Stimulated activated effector memory CD8-positive, alpha-beta T cell treated with anti-CD3 and anti-CD28 coated beads, Interleukin-12 subunit alpha, Interleukin-12 subunit beta, amount 100 ng/mL, for 72 hours (primary cell): ENCODE measurements at regions not wholly inside any gene's neighbourhood (a gene's known extent, or its start where the extent isn't known, plus 50 kb on each side); places are given as distances from the start of the nearest gene placed in this dataset.

ENCODE experiments used
- ATAC-seq: fragments of 150-1000 bp; cut with Tn5 transposase; 2 replicates; pipeline ENCODE4 v1.10.0; 2021
- DNase-seq, 2 donors: peaks; one replicate each; pipeline ENCODE4 v3.0.0; 2021 to 2022; ENCODE audit warnings: low spot score in 2 of 2
- H3K27ac Mint-ChIP-seq: one replicate; pipeline ENCODE4 v1.8.0; 2022; ENCODE audit warnings: mild to moderate bottlenecking, mixed read lengths
- H3K36me3 Mint-ChIP-seq: one replicate; pipeline ENCODE4 v1.8.0; 2022; ENCODE audit warnings: mild to moderate bottlenecking, mixed read lengths
- H3K4me1 Mint-ChIP-seq: one replicate; pipeline ENCODE4 v1.8.0; 2022; ENCODE audit warnings: mixed read lengths
- H3K4me3 Mint-ChIP-seq: one replicate; pipeline ENCODE4 v1.8.0; 2022; ENCODE audit warnings: mild to moderate bottlenecking, mixed read lengths
- H3K9me3 Mint-ChIP-seq: one replicate; pipeline ENCODE4 v1.8.0; 2022; ENCODE audit warnings: mixed read lengths

GRCh38 chr3:25884981-25885380 lies 95.1 kb downstream of the OXSM start:
- ATAC-seq = no peak
- H3K36me3 Mint-ChIP-seq = no peaks in the 10 kb centered on the region
- H3K4me3 Mint-ChIP-seq = no peak overlapping the region
- no peaks in the 10 kb centered on the region for H3K9me3 Mint-ChIP-seq
- H3K4me1 Mint-ChIP-seq = no peaks in the 10 kb centered on the region
- H3K27ac Mint-ChIP-seq = no peak overlapping the region
- DNase-seq = no peak

DNA sequence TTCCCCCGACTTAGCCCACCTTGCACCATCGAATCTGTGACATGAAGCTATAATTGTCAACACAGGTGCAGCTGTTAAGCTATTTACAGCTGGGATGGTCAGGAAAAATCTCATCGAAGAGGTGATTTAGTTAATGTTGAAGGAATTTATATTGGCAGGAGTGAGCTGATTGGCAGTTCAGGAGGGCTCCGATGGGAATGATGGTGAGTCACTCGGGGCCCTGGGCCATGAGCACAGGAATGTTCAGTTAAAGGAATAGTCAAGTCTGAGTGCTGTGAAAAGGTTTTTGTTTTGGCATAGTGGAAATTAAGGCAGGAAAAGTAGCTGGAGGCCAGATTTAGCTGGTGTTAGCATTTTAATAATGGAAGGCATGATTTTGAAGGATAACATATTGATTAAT lies 95.7 kb downstream of the OXSM start:
- no peaks in the 10 kb centered on the region for H3K36me3 Mint-ChIP-seq
- DNase-seq (no peak), ATAC-seq (no peak)
- no peaks in the 10 kb centered on the region for H3K9me3 Mint-ChIP-seq
- no peaks in the 10 kb centered on the region for H3K4me1 Mint-ChIP-seq
- no peak overlapping the region for H3K27ac Mint-ChIP-seq
- no peak overlapping the region for H3K4me3 Mint-ChIP-seq

- no peak for DNase-seq
- Mint-ChIP-seq H3K9me3 (no peaks in the 10 kb centered on the region), H3K36me3 (no peaks in the 10 kb centered on the region), H3K27ac (no peak overlapping the region), H3K4me1 (no peaks in the 10 kb centered on the region), H3K4me3 (no peak overlapping the region)
- peak; percentile 43 for ATAC-seq
Observed at GRCh38 chr3:25887907-25888306, 98.0 kb downstream of the OXSM start.

- H3K36me3 Mint-ChIP-seq = no peaks in the 10 kb centered on the region
- no peak for ATAC-seq
- no peak for DNase-seq
Observed at GRCh38 chr3:25888892-25889524, 99.1 kb downstream of the OXSM start.

GRCh38 chr3:25889525-25889917 lies 99.6 kb downstream of the OXSM start:
- H3K4me3 Mint-ChIP-seq = no peak overlapping the region
- H3K9me3 Mint-ChIP-seq = no peaks in the 10 kb centered on the region
- no peak overlapping the region for H3K27ac Mint-ChIP-seq
- H3K4me1 Mint-ChIP-seq = no peaks in the 10 kb centered on the region
- DNase-seq = no peak
- no peak for ATAC-seq
- no peaks in the 10 kb centered on the region for H3K36me3 Mint-ChIP-seq

More at GRCh38 chr3:25888892-25889524, 99.1 kb downstream of the OXSM start:
- Mint-ChIP-seq H3K4me3 (no peak overlapping the region), H3K4me1 (no peaks in the 10 kb centered on the region), H3K9me3 (no peaks in the 10 kb centered on the region), H3K27ac (no peak overlapping the region)

GRCh38 chr3:25894101-25894500 lies 104.2 kb downstream of the OXSM start:
- Mint-ChIP-seq H3K27ac (no peak overlapping the region), H3K4me1 (no peaks in the 10 kb centered on the region), H3K9me3 (no peaks in the 10 kb centered on the region), H3K4me3 (no peak overlapping the region), H3K36me3 (no peaks in the 10 kb centered on the region)
- ATAC-seq (no peak), DNase-seq (no peak)

DNA sequence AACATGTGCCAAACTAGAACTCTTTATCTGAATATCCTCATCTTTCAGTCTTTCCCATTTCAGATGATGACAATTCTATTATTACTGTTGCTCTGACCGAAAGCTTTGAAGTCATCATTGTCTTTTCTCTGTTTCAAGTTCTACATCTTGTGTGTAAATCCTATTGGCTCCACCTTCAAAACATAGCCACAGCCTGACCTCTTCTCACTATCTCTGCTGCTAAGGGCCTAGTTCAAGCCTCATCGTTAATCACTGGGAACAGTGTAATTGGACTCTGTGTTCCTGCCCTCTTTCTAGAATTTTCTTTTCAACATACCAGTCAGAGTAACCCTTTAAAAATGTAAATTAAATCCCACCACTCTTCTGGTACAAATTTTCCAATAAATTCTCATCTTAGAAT lies 105.1 kb downstream of the OXSM start:
- DNase-seq (no peak), ATAC-seq (no peak)
- Mint-ChIP-seq H3K9me3 (no peaks in the 10 kb centered on the region), H3K4me3 (no peak overlapping the region), H3K27ac (no peak overlapping the region), H3K36me3 (no peaks in the 10 kb centered on the region), H3K4me1 (no peaks in the 10 kb centered on the region)

DNA sequence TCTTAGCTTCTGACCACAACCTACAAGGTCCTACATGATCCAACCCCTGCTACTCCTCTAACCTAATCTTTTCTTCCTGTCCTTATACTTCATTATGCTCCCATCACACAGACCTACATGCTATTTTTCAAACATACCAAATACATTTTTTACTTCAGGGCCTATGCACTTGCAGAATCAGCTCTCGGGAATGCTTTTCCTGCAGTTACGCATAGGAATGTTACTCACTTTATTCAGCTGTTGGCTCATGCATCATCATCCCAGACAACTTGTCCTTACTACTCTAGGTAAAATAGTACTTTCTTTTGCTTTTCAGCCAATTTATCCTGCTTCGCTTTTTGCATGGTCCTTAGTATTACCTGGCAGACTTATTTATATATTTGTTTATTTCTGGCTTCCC lies 105.6 kb downstream of the OXSM start:
- no peaks in the 10 kb centered on the region for H3K4me1 Mint-ChIP-seq
- H3K36me3 Mint-ChIP-seq = no peaks in the 10 kb centered on the region
- ATAC-seq (no peak), DNase-seq (no peak)
- no peak overlapping the region for H3K4me3 Mint-ChIP-seq
- H3K9me3 Mint-ChIP-seq = no peaks in the 10 kb centered on the region
- H3K27ac Mint-ChIP-seq = no peak overlapping the region

- DNase-seq (no peak), ATAC-seq (no peak)
- H3K4me1 Mint-ChIP-seq = no peaks in the 10 kb centered on the region
- H3K4me3 Mint-ChIP-seq = no peak overlapping the region
- no peak overlapping the region for H3K27ac Mint-ChIP-seq
- no peaks in the 10 kb centered on the region for H3K9me3 Mint-ChIP-seq
- H3K36me3 Mint-ChIP-seq = no peaks in the 10 kb centered on the region
Observed at GRCh38 chr3:25897019-25897418, 107.1 kb downstream of the OXSM start.

- Mint-ChIP-seq H3K4me3 (no peak overlapping the region), H3K9me3 (no peaks in the 10 kb centered on the region), H3K4me1 (no peaks in the 10 kb centered on the region), H3K27ac (no peak overlapping the region), H3K36me3 (no peaks in the 10 kb centered on the region)
- DNase-seq (no peak), ATAC-seq (no peak)
Observed at GRCh38 chr3:25899352-25900101, 109.6 kb downstream of the OXSM start.

DNA sequence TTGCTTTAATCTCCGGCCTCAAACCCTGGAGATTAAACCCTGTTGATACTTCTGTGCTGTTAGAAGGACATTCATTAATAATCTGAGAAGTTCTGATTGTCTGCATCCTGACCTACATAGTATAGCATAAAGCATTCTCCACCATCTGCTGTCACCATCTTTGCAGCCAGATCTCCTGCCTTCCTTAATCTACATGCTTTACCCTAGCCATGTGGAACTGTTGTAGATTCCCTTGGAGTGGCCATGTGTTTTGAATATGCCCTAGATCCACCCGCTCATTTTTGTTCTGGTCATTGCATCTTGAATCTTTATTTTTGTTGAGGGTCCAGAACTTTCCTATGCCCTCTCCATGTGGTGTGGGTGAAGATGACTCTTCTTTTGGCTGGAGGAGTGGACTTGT lies 110.3 kb downstream of the OXSM start:
- Mint-ChIP-seq H3K27ac (no peak overlapping the region), H3K4me3 (no peak overlapping the region), H3K36me3 (no peaks in the 10 kb centered on the region), H3K4me1 (no peaks in the 10 kb centered on the region), H3K9me3 (no peaks in the 10 kb centered on the region)
- DNase-seq (no peak), ATAC-seq (no peak)

DNA sequence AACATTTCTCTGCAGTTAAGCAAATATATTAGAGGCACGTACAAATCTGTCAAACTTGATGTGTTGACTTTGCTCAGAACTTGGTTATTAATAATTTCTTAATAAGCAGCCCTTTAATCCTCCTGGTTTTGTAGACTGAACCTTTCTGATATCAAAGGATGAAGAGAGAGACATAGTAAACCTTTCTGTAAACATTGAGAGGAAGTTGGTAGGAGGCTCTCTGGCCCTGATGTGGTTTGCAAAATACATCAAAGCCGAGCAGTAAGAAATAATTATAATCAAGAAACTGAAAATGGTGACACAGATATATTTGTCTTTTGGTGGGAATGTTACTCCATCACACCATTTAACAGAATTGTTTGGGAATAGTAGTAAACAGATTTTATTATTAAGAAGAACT lies 111.9 kb downstream of the OXSM start:
- Mint-ChIP-seq H3K36me3 (no peaks in the 10 kb centered on the region), H3K4me3 (no peak overlapping the region), H3K27ac (no peak overlapping the region), H3K4me1 (no peaks in the 10 kb centered on the region), H3K9me3 (no peaks in the 10 kb centered on the region)
- DNase-seq = no peak
- no peak for ATAC-seq

DNA sequence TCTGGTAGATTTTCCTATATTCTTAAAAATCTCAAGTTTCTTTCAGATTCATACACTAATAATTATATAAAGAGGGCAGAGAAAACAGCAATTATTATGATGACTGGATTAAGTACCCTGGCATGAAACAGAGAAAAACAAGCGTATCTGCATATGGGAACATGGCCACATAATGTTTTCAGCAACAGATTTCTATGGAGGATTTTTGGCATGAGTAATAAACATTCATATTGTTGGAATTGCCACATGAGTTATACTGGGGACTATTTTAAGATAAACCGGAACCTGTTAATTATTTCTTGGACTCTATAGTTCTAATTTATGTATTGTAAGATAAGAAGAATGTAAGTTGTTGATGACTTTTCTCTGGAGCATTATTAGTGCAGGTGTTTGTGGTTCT lies 112.7 kb downstream of the OXSM start:
- Mint-ChIP-seq H3K27ac (no peak overlapping the region), H3K9me3 (no peaks in the 10 kb centered on the region), H3K36me3 (no peaks in the 10 kb centered on the region), H3K4me1 (no peaks in the 10 kb centered on the region), H3K4me3 (no peak overlapping the region)
- no peak for DNase-seq
- no peak for ATAC-seq

DNA sequence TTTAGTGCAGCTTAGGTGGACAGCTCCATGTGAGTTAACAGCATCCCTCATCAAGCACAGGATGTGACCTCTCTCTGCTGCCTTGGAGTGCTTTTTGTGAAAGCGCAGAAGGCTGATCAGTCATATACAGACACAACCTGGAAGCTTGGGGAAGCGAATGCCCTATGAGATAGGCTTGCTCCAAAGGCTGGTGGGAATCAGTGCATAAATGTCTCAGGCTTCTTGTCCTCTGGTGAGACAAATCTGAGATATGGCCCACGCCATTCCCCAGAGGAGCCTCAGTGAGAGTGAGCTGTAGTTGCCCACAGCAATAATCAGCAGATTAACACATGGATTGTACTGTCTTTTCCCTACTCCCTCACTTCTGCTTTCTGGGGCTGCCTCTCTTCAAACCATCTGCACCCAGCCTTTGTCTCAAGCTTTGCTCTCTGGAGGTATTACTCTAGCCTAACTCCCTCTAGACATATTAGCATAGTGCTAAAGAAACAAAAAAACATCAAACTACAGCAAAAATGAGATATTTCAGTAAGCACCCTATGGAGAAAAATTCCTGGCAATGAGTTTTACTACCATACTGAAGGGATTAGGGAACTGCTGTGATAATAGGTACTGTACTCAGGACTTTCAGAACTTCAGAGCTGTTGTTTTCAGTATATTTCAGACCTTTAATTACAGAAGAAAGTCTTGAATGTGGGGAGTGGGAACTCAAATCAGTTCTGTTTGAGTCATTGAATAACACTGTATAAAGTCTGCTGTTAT lies 113.7 kb downstream of the OXSM start:
- no peaks in the 10 kb centered on the region for H3K4me1 Mint-ChIP-seq
- no peaks in the 10 kb centered on the region for H3K9me3 Mint-ChIP-seq
- no peak overlapping the region for H3K4me3 Mint-ChIP-seq
- ATAC-seq (no peak), DNase-seq (no peak)
- no peaks in the 10 kb centered on the region for H3K36me3 Mint-ChIP-seq
- H3K27ac Mint-ChIP-seq = no peak overlapping the region

- Mint-ChIP-seq H3K4me1 (no peaks in the 10 kb centered on the region), H3K4me3 (no peak overlapping the region), H3K9me3 (no peaks in the 10 kb centered on the region), H3K27ac (no peak overlapping the region), H3K36me3 (no peaks in the 10 kb centered on the region)
- DNase-seq = no peak
- ATAC-seq = no peak
Observed at GRCh38 chr3:25904206-25904605, 114.3 kb downstream of the OXSM start.
